Neural progenitor cell (in vitro differentiated cells): ENCODE measurements at regions not wholly inside any gene's neighbourhood (a gene's known extent, or its start where the extent isn't known, plus 50 kb on each side); places are given as distances from the start of the nearest gene placed in this dataset.

ENCODE experiments used
- DNase-seq: peaks from one replicate; pipeline ENCODE4 v3.0.0-alpha.2; 2016; ENCODE audit warnings: low spot score
- H2AFZ ChIP-seq: fragments of 200-600 bp; sonication (generic); replicated peaks from 2 replicates; pipeline ENCODE4 v1.6.1; 2016; ENCODE audit warnings: antibody characterized with exemption
- H3F3A ChIP-seq: fragments of 200-600 bp; sonication (generic); 2 replicates; pipeline ENCODE4 v1.6.1; 2016; ENCODE audit warnings: antibody characterized with exemption, low read depth
- H3K27ac ChIP-seq: fragments of 200-600 bp; sonication (generic); 2 replicates; pipeline ENCODE4 v1.5.1; 2016; ENCODE audit warnings: mild to moderate bottlenecking
- H3K27me3 ChIP-seq: fragments of 200-600 bp; sonication (generic); 2 replicates; pipeline ENCODE4 v1.6.1; 2016; ENCODE audit warnings: mild to moderate bottlenecking, moderate library complexity
- H3K36me3 ChIP-seq: fragments of 200-600 bp; sonication (generic); 2 replicates; pipeline ENCODE4 v1.5.1; 2016
- H3K4me1 ChIP-seq: fragments of 200-600 bp; sonication (generic); 2 replicates; pipeline ENCODE4 v1.6.1; 2016; ENCODE audit warnings: mixed run types
- H3K4me2 ChIP-seq: fragments of 200-600 bp; sonication (generic); 2 replicates; pipeline ENCODE4 v1.6.1; 2016
- H3K4me3 ChIP-seq: fragments of 200-600 bp; sonication (generic); 2 replicates; pipeline ENCODE4 v1.5.1; 2016
- H3K79me2 ChIP-seq: fragments of 200-600 bp; sonication (generic); 2 replicates; pipeline ENCODE4 v1.6.1; 2016; ENCODE audit warnings: low read depth
- H3K9ac ChIP-seq: fragments of 200-600 bp; sonication (generic); 2 replicates; pipeline ENCODE4 v1.6.1; 2016
- H3K9me3 ChIP-seq: fragments of 200-600 bp; sonication (generic); 2 replicates; pipeline ENCODE4 v1.5.1; 2016; ENCODE audit warnings: low read depth
- H4K20me1 ChIP-seq: fragments of 200-600 bp; sonication (generic); 2 replicates; pipeline ENCODE4 v1.6.1; 2016; ENCODE audit warnings: low read depth
- H3K27ac Mint-ChIP-seq: 3 replicates; pipeline ENCODE4 v1.8.0; 2021; ENCODE audit warnings: mixed read lengths
- H3K27me3 Mint-ChIP-seq: 2 replicates; pipeline ENCODE4 v1.8.0; 2022; ENCODE audit warnings: low read depth, mild to moderate bottlenecking, inconsistent platforms, moderate library complexity, mixed read lengths; ENCODE audit not compliant: insufficient read depth
- H3K36me3 Mint-ChIP-seq: 3 replicates; pipeline ENCODE4 v1.8.0; 2021; ENCODE audit warnings: mixed read lengths
- H3K4me1 Mint-ChIP-seq: 3 replicates; pipeline ENCODE4 v1.8.0; 2021; ENCODE audit warnings: mixed read lengths
- H3K4me3 Mint-ChIP-seq: 3 replicates; pipeline ENCODE4 v1.8.0; 2021; ENCODE audit warnings: mild to moderate bottlenecking, moderate library complexity, mixed read lengths
- H3K9me3 Mint-ChIP-seq: 3 replicates; pipeline ENCODE4 v1.8.0; 2020; ENCODE audit warnings: mixed read lengths
- CTCF ChIP-seq: fragments of 200-600 bp; sonication (generic); IDR thresholded peaks from 2 replicates; pipeline ENCODE4 v1.5.1; 2017; ENCODE audit warnings: antibody characterized with exemption, mild to moderate bottlenecking
- EZH2 ChIP-seq: fragments of 200-600 bp; sonication (generic); IDR thresholded peaks from 2 replicates; pipeline ENCODE4 v1.6.1; 2017; ENCODE audit warnings: antibody characterized with exemption, mild to moderate bottlenecking, moderate library complexity
- EZH2phosphoT487 ChIP-seq: fragments of 200-600 bp; sonication (generic); IDR thresholded peaks from 2 replicates; pipeline ENCODE4 v1.6.1; 2017; ENCODE audit warnings: antibody characterized with exemption

GRCh38 chr18:6579486-6579885 lies 150.0 kb upstream of the ARHGAP28 start:
- Histone ChIP-seq H3K9me3 (no peaks in the 10 kb centered on the region), H4K20me1 (no peaks in the 10 kb centered on the region), H3K27me3 (no peaks in the 10 kb centered on the region), H3K36me3 (no peaks in the 10 kb centered on the region), H3K4me1 (peaks cover 5% of the 10 kb centered on the region), H3K79me2 (no peaks in the 10 kb centered on the region), H3K27ac (no peak overlapping the region), H3F3A (no peaks in the 10 kb centered on the region), H3K4me3 (no peak overlapping the region), H3K4me2 (no peak overlapping the region), H3K9ac (no peak overlapping the region), H2AFZ (no peak overlapping the region)
- no peak for TF ChIP-seq EZH2phosphoT487
- TF ChIP-seq EZH2: no peak
- TF ChIP-seq CTCF: no peak
- Mint-ChIP-seq H3K4me1 (no peaks in the 10 kb centered on the region), H3K27me3 (no peaks in the 10 kb centered on the region), H3K4me3 (no peak overlapping the region), H3K27ac (no peak overlapping the region), H3K9me3 (peaks cover 19% of the 10 kb centered on the region), H3K36me3 (peaks cover 2% of the 10 kb centered on the region)
- no peak for DNase-seq

- TF ChIP-seq EZH2phosphoT487 (no peak), EZH2 (no peak), CTCF (no peak)
- Mint-ChIP-seq H3K27ac (no peak overlapping the region), H3K4me3 (no peak overlapping the region), H3K9me3 (peaks cover 20% of the 10 kb centered on the region), H3K36me3 (peaks cover 2% of the 10 kb centered on the region), H3K4me1 (no peaks in the 10 kb centered on the region), H3K27me3 (no peaks in the 10 kb centered on the region)
- H3F3A ChIP-seq: no peaks in the 10 kb centered on the region
- H3K27me3 ChIP-seq: no peaks in the 10 kb centered on the region
- H3K27ac ChIP-seq: no peak overlapping the region
- H4K20me1 ChIP-seq: no peaks in the 10 kb centered on the region
- H2AFZ ChIP-seq: no peak overlapping the region
- H3K79me2 ChIP-seq: no peaks in the 10 kb centered on the region
- H3K9ac ChIP-seq: no peak overlapping the region
- DNase-seq: no peak
- H3K4me1 ChIP-seq: no peaks in the 10 kb centered on the region
- peaks cover 3% of the 10 kb centered on the region for H3K9me3 ChIP-seq
- H3K36me3 ChIP-seq: no peaks in the 10 kb centered on the region
- no peak overlapping the region for H3K4me2 ChIP-seq
- no peak overlapping the region for H3K4me3 ChIP-seq
Observed at GRCh38 chr18:6580401-6580800, 149.1 kb upstream of the ARHGAP28 start.

- no peak overlapping the region for H3K9ac ChIP-seq
- no peaks in the 10 kb centered on the region for H3F3A ChIP-seq
- no peak overlapping the region for H3K4me3 ChIP-seq
- H3K27ac ChIP-seq: no peak overlapping the region
- Mint-ChIP-seq H3K4me3 (no peak overlapping the region), H3K27ac (no peak overlapping the region), H3K9me3 (peaks cover 2% of the 10 kb centered on the region), H3K4me1 (no peaks in the 10 kb centered on the region), H3K27me3 (peaks cover 4% of the 10 kb centered on the region), H3K36me3 (peaks cover 2% of the 10 kb centered on the region)
- peaks cover 4% of the 10 kb centered on the region for H3K9me3 ChIP-seq
- H3K79me2 ChIP-seq: no peaks in the 10 kb centered on the region
- H3K4me1 ChIP-seq: no peaks in the 10 kb centered on the region
- H4K20me1 ChIP-seq: no peaks in the 10 kb centered on the region
- H3K36me3 ChIP-seq: no peaks in the 10 kb centered on the region
- DNase-seq: no peak
- no peaks in the 10 kb centered on the region for H3K27me3 ChIP-seq
- H2AFZ ChIP-seq: no peak overlapping the region
- no peak overlapping the region for H3K4me2 ChIP-seq
- TF ChIP-seq EZH2phosphoT487 (no peak), CTCF (no peak), EZH2 (no peak)
Observed at GRCh38 chr18:6589923-6590322, 139.6 kb upstream of the ARHGAP28 start.
